CD14-positive monocyte (primary cell): ENCODE measurements at regions not wholly inside any gene's neighbourhood (a gene's known extent, or its start where the extent isn't known, plus 50 kb on each side); places are given as distances from the start of the nearest gene placed in this dataset.

ENCODE experiments used
- DNase-seq, 3 donors: peaks; one replicate each; pipeline ENCODE4 v3.0.0-alpha.2; 2011 to 2022
- H2AFZ ChIP-seq: 2 replicates; pipeline ENCODE4 v1.6.0; 2012; ENCODE audit warnings: mild to moderate bottlenecking, low read depth, low read length, inconsistent platforms; ENCODE audit not compliant: insufficient read depth, poor library complexity, severe bottlenecking
- H3K27ac ChIP-seq, 2 donors: 1 replicate in 1 of 2; 2 replicates in 1 of 2; pipeline ENCODE4 v1.5.1; 2012 to 2013; ENCODE audit warnings: low read length in 2 of 2, control low read depth in 1 of 2, inconsistent platforms in 1 of 2, low read depth in 1 of 2, mild to moderate bottlenecking in 1 of 2
- H3K27me3 ChIP-seq, 2 donors: one replicate each; pipeline versions ENCODE4 v1.6.0 to v1.6.1; 2011 to 2013; ENCODE audit warnings: low read length in 2 of 2; ENCODE audit not compliant: control insufficient read depth in 2 of 2, insufficient read depth in 2 of 2
- H3K36me3 ChIP-seq, 2 donors: replicated peaks in 1 of 2; 1 replicate in 1 of 2; 2 replicates in 1 of 2; pipeline versions ENCODE4 v1.5.1 to v1.6.1; 2012 to 2013; ENCODE audit warnings: low read length in 2 of 2, control low read depth in 1 of 2, inconsistent platforms in 1 of 2, mild to moderate bottlenecking in 1 of 2; ENCODE audit not compliant: insufficient read depth in 2 of 2, control insufficient read depth in 1 of 2
- H3K4me1 ChIP-seq, 2 donors: 1 replicate in 1 of 2; 2 replicates in 1 of 2; pipeline versions ENCODE4 v1.5.1 to v1.6.1; 2012 to 2013; ENCODE audit warnings: low read length in 2 of 2, control low read depth in 1 of 2, inconsistent platforms in 1 of 2, mild to moderate bottlenecking in 1 of 2, moderate library complexity in 1 of 2; ENCODE audit not compliant: insufficient read depth in 2 of 2, control insufficient read depth in 1 of 2
- H3K4me2 ChIP-seq: replicated peaks from 2 replicates; pipeline ENCODE3; 2012; ENCODE audit warnings: low read length, moderate library complexity, mild to moderate bottlenecking; ENCODE audit not compliant: poor library complexity, severe bottlenecking; ENCODE audit errors: extremely low read depth
- H3K4me3 ChIP-seq, 3 experiments: fragments of 200-600 bp in 1 of 3; sonication (generic) in 1 of 3; replicated peaks in 1 of 3; 1 replicate in 2 of 3; 2 replicates in 1 of 3; pipeline ENCODE4 v1.5.1; 2011 to 2013; ENCODE audit warnings: low read length in 3 of 3, mild to moderate bottlenecking in 3 of 3, control low read depth in 2 of 3, low read depth in 2 of 3, inconsistent platforms in 1 of 3, moderate library complexity in 1 of 3
- H3K79me2 ChIP-seq: 2 replicates; pipeline ENCODE4 v1.6.0; 2012; ENCODE audit warnings: mild to moderate bottlenecking, control low read depth, inconsistent platforms, low read length, moderate library complexity; ENCODE audit not compliant: insufficient read depth
- H3K9ac ChIP-seq: 2 replicates; pipeline ENCODE4 v1.6.0; 2017; ENCODE audit warnings: low read length, mild to moderate bottlenecking; ENCODE audit not compliant: insufficient read depth, poor library complexity, severe bottlenecking
- H3K9me3 ChIP-seq, 2 donors: replicated peaks in 1 of 2; 1 replicate in 1 of 2; 2 replicates in 1 of 2; pipeline versions ENCODE4 v1.5.1 to v1.6.1; 2012 to 2013; ENCODE audit warnings: low read length in 2 of 2, control low read depth in 1 of 2; ENCODE audit not compliant: control insufficient read depth in 1 of 2, insufficient read depth in 1 of 2
- H4K20me1 ChIP-seq: 2 replicates; pipeline ENCODE4 v1.6.0; 2012; ENCODE audit warnings: mild to moderate bottlenecking, low read length, control low read depth, moderate library complexity; ENCODE audit not compliant: insufficient read depth
- H3K27ac Mint-ChIP-seq, 7 donors: one replicate each; pipeline ENCODE4 v1.8.0; 2020; ENCODE audit warnings: mild to moderate bottlenecking in 7 of 7, mixed read lengths in 7 of 7, moderate library complexity in 6 of 7, inconsistent platforms in 2 of 7
- H3K27me3 Mint-ChIP-seq, 3 donors: one replicate each; pipeline ENCODE4 v1.8.0; 2021 to 2022; ENCODE audit warnings: low read depth in 3 of 3, mild to moderate bottlenecking in 3 of 3, mixed read lengths in 3 of 3, moderate library complexity in 3 of 3, inconsistent platforms in 1 of 3
- H3K36me3 Mint-ChIP-seq, 2 donors: one replicate each; pipeline ENCODE4 v1.8.0; 2020; ENCODE audit warnings: mixed read lengths in 2 of 2, inconsistent platforms in 1 of 2, mild to moderate bottlenecking in 1 of 2
- H3K4me1 Mint-ChIP-seq: one replicate; pipeline ENCODE4 v1.8.0; 2020; ENCODE audit warnings: mild to moderate bottlenecking, mixed read lengths
- H3K4me3 Mint-ChIP-seq, 2 donors: one replicate each; pipeline ENCODE4 v1.8.0; 2020; ENCODE audit warnings: mild to moderate bottlenecking in 2 of 2, mixed read lengths in 2 of 2, moderate library complexity in 1 of 2
- H3K9me3 Mint-ChIP-seq, 7 donors: one replicate each; pipeline ENCODE4 v1.8.0; 2020 to 2022; ENCODE audit warnings: mixed read lengths in 7 of 7, mild to moderate bottlenecking in 6 of 7, moderate library complexity in 6 of 7, inconsistent platforms in 2 of 7
- WGBS: methylation state at CpG from one replicate; pipeline ENCODE4 v1.1.5; 2013; ENCODE audit warnings: missing lambda C conversion rate; ENCODE audit not compliant: insufficient coverage; 5-methylcytosine and 5-hydroxymethylcytosine counted together
- intact Hi-C, 2 donors: fragments of 100-400 bp; cut with micrococcal nuclease; formaldehyde crosslinking; loops; one replicate each; pipeline versions ENCODE4 v1.15.0 to v1.15.1; 2023
- TF ChIP-seq, protein P1 (sequence below): fragments of 200-600 bp; IDR thresholded peaks from one replicate; pipeline ENCODE4 v1.8.0; 2022; ENCODE audit warnings: antibody characterized with exemption, mild to moderate bottlenecking

DNA sequence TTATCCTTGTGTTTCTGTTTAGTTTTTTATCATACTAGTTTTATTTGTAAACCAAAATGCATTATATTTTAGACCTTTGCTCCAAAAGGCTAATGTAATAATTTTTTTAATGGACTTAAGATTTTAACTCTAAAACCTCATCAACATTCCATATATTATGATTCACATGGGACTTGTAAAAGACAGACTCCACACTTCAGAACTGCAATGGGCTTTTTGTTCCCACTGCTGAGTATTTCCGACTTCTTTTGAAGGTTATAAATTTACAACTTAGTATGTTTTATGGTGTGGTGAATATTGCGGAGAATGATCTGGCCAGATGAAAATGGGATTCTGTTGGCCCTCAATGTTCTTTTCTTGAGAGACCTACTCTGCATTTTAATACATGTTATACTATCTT lies 678.5 kb downstream of the USP25 start:
- WGBS: no CpG with 5 or more reads among the region's 2 CpGs
- intact Hi-C loops: no loop called here
- H3K27ac ChIP-seq: no peak overlapping the region

DNA sequence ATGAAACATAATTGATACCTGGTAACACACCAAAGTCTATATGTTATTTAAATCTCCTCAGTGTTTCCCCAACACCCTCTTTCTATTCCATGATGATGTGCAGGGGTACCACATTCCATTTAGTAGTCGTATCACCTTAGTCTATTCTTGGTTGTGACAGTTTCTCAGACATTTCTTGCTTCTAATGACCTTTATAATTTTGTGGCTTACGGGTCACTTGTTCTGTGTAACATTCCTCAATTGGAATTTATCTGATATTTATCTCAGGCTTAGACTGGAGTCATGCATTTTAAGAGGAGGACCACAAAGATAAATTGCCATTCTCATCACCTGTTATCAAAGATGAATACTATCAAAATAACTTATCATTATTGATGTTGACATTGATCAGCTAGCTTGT lies 679.6 kb downstream of the USP25 start:
- Mint-ChIP-seq H3K4me3 (no peak overlapping the region), H3K27ac (no peak overlapping the region), H3K4me1 (no peaks in the 10 kb centered on the region), H3K27me3 (peaks cover 0 to 2% (median 0%) of the 10 kb centered on the region in 3 donors), H3K36me3 (no peaks in the 10 kb centered on the region), H3K9me3 (peaks cover 3 to 10% (median 4%) of the 10 kb centered on the region in 7 donors)
- intact Hi-C loops: no loop called here
- Histone ChIP-seq H3K9me3 (no peaks in the 10 kb centered on the region), H3K27me3 (no peaks in the 10 kb centered on the region), H3K27ac (no peak overlapping the region), H3K79me2 (no peaks in the 10 kb centered on the region), H4K20me1 (no peaks in the 10 kb centered on the region), H3K4me3 (no peak overlapping the region), H2AFZ (no peak overlapping the region), H3K4me2 (no peak overlapping the region), H3K36me3 (no peaks in the 10 kb centered on the region), H3K9ac (no peak overlapping the region), H3K4me1 (no peaks in the 10 kb centered on the region)
- no peak for DNase-seq
- WGBS: no CpG with 5 or more reads among the region's 2 CpGs
- TF ChIP-seq, protein P1, sequence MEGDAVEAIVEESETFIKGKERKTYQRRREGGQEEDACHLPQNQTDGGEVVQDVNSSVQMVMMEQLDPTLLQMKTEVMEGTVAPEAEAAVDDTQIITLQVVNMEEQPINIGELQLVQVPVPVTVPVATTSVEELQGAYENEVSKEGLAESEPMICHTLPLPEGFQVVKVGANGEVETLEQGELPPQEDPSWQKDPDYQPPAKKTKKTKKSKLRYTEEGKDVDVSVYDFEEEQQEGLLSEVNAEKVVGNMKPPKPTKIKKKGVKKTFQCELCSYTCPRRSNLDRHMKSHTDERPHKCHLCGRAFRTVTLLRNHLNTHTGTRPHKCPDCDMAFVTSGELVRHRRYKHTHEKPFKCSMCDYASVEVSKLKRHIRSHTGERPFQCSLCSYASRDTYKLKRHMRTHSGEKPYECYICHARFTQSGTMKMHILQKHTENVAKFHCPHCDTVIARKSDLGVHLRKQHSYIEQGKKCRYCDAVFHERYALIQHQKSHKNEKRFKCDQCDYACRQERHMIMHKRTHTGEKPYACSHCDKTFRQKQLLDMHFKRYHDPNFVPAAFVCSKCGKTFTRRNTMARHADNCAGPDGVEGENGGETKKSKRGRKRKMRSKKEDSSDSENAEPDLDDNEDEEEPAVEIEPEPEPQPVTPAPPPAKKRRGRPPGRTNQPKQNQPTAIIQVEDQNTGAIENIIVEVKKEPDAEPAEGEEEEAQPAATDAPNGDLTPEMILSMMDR: no peak

More for the DNA sequence above, 678.5 kb downstream of the USP25 start:
- Histone ChIP-seq H3K79me2 (no peaks in the 10 kb centered on the region), H3K9me3 (no peaks in the 10 kb centered on the region), H4K20me1 (no peaks in the 10 kb centered on the region), H3K4me2 (no peak overlapping the region), H3K9ac (no peak overlapping the region), H2AFZ (no peak overlapping the region), H3K4me3 (no peak overlapping the region), H3K27me3 (no peaks in the 10 kb centered on the region), H3K4me1 (no peaks in the 10 kb centered on the region), H3K36me3 (no peaks in the 10 kb centered on the region)
- Mint-ChIP-seq H3K27ac (no peak overlapping the region), H3K9me3 (peaks cover 3 to 10% (median 4%) of the 10 kb centered on the region in 7 donors), H3K4me3 (no peak overlapping the region), H3K4me1 (no peaks in the 10 kb centered on the region), H3K27me3 (peaks cover 0 to 2% (median 0%) of the 10 kb centered on the region in 3 donors), H3K36me3 (no peaks in the 10 kb centered on the region)
- no peak for DNase-seq
- TF ChIP-seq, protein P1: no peak
